Fibroblast of villous mesenchyme (primary cell): ENCODE measurements at regions not wholly inside any gene's neighbourhood (a gene's known extent, or its start where the extent isn't known, plus 50 kb on each side); places are given as distances from the start of the nearest gene placed in this dataset.

ENCODE experiments used
- DNase-seq: peaks from one replicate; pipeline ENCODE4 v3.0.0-alpha.2; 2010; ENCODE audit warnings: low read depth
- H3K4me3 ChIP-seq: 2 replicates; pipeline ENCODE4 v1.5.1; 2011; ENCODE audit warnings: low read depth, mild to moderate bottlenecking, low read length
- CTCF ChIP-seq: IDR thresholded peaks from 2 replicates; pipeline ENCODE4 v1.5.1; 2012; ENCODE audit warnings: low read depth, mild to moderate bottlenecking, low read length; ENCODE audit not compliant: insufficient read depth

- no peak for TF ChIP-seq CTCF
- H3K4me3 ChIP-seq = no peak overlapping the region
These were observed 143.5 kb downstream of the ACKR3 start for GRCh38 chr2:236712961-236713673.

GRCh38 chr2:236714080-236714479 is 144.5 kb downstream of the ACKR3 start:
- H3K4me3 ChIP-seq = no peak overlapping the region
- DNase-seq = no peak
- no peak for TF ChIP-seq CTCF

More at GRCh38 chr2:236712961-236713673, 143.5 kb downstream of the ACKR3 start:
- no peak for DNase-seq

- no peak overlapping the region for H3K4me3 ChIP-seq
- DNase-seq = no peak
- no peak for TF ChIP-seq CTCF
These were observed 145.5 kb downstream of the ACKR3 start for GRCh38 chr2:236715077-236715476.

GRCh38 chr2:236715491-236715961 is 145.9 kb downstream of the ACKR3 start:
- DNase-seq = peak; percentile 9
- H3K4me3 ChIP-seq = no peak overlapping the region
- no peak for TF ChIP-seq CTCF

- no peak overlapping the region for H3K4me3 ChIP-seq
These were observed 147.5 kb downstream of the ACKR3 start for GRCh38 chr2:236717120-236717519.

GRCh38 chr2:236717729-236718128 is 148.1 kb downstream of the ACKR3 start:
- TF ChIP-seq CTCF = no peak
- DNase-seq = no peak
- H3K4me3 ChIP-seq = no peak overlapping the region

More at GRCh38 chr2:236717120-236717519, 147.5 kb downstream of the ACKR3 start:
- TF ChIP-seq CTCF = no peak
- DNase-seq = no peak
